ENCODE measurements at regions not wholly inside any gene's neighbourhood (a gene's known extent, or its start where the extent isn't known, plus 50 kb on each side); places are given as distances from the start of the nearest gene placed in this dataset.

DNA sequence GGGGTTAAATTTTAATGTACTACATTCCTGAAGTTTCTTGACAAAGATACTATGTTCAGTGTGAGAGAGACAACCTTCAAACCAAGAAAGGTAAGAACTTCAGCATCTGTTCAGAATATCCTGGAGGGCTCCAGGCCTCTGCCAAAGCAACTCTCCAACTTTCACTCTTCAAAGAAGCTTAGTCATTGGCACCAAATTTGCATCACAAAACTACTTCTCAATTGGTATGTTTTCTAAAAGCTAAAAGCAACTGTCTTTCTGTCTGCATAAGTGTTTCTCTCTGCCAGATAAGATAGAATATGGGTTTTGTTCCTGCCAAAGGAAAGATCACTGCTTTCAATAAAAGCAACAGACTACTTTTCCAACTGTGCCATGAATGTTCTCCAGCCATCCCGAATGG lies 187.4 kb downstream of the SUCLA2 start:
- H4K20me1 ChIP-seq (ENCODE audit: insufficient read depth, low read length, poor library complexity, severe bottlenecking): no peaks in the 10 kb centered on the region
- H2AFZ ChIP-seq (ENCODE audit: low read length): no peak overlapping the region
- TF ChIP-seq, protein P1, sequence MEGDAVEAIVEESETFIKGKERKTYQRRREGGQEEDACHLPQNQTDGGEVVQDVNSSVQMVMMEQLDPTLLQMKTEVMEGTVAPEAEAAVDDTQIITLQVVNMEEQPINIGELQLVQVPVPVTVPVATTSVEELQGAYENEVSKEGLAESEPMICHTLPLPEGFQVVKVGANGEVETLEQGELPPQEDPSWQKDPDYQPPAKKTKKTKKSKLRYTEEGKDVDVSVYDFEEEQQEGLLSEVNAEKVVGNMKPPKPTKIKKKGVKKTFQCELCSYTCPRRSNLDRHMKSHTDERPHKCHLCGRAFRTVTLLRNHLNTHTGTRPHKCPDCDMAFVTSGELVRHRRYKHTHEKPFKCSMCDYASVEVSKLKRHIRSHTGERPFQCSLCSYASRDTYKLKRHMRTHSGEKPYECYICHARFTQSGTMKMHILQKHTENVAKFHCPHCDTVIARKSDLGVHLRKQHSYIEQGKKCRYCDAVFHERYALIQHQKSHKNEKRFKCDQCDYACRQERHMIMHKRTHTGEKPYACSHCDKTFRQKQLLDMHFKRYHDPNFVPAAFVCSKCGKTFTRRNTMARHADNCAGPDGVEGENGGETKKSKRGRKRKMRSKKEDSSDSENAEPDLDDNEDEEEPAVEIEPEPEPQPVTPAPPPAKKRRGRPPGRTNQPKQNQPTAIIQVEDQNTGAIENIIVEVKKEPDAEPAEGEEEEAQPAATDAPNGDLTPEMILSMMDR (conservative IDR thresholded peaks at IDR 0.05; ENCODE audit: low read length): no peak
- H3K4me3 ChIP-seq (ENCODE audit: low read length, poor library complexity, severe bottlenecking): no peak overlapping the region
- H3K4me2 ChIP-seq (ENCODE audit: low read depth, low read length, poor library complexity, severe bottlenecking): no peak overlapping the region
- no peaks in the 10 kb centered on the region for H3K27me3 ChIP-seq (ENCODE audit: insufficient read depth, low read length, poor library complexity, severe bottlenecking)
- H3K79me2 ChIP-seq (ENCODE audit: insufficient read depth, low read length): no peaks in the 10 kb centered on the region
- no peaks in the 10 kb centered on the region for H3K9me2 ChIP-seq (replicated peaks; ENCODE audit: low read depth, low read length)
- H3K9me3 ChIP-seq (ENCODE audit: insufficient read depth, low read depth, low read length): no peaks in the 10 kb centered on the region
- no peaks in the 10 kb centered on the region for H3K36me3 ChIP-seq (ENCODE audit: insufficient read depth, low read length)
- H3K4me1 ChIP-seq (ENCODE audit: insufficient read depth, low read length, poor library complexity, severe bottlenecking): no peaks in the 10 kb centered on the region
- no peak overlapping the region for H3K9ac ChIP-seq (ENCODE audit: low read depth, low read length, poor library complexity, severe bottlenecking)
- no peaks in the 10 kb centered on the region for H3F3A ChIP-seq (ENCODE audit: low read depth)

DNA sequence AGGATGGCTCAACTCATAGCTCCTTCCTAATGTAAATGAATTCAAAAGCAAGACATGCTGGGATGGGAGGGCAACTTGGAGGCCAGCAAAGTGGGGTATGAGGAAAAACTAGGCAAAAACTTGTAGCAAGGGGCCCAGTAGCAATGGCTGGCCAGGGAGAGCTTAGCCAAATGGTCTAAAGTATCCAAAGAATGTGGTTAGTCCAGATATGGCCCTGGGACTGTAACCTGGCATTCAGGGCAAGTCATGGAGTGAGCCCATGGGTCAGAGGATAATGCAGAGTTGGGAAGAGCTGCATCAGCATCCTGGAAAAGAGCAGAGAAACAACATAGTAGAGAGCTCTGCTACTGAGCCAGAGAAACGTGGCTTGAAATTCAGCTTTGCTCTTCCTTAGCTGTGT lies 191.7 kb downstream of the SUCLA2 start:
- H3K27me3 ChIP-seq (ENCODE audit: insufficient read depth, low read length, poor library complexity, severe bottlenecking): no peaks in the 10 kb centered on the region
- no peak for TF ChIP-seq EZH2phosphoT487 (IDR thresholded peaks at IDR 0.05; ENCODE audit: borderline replicate concordance)
- TF ChIP-seq, protein P1 (conservative IDR thresholded peaks at IDR 0.05; ENCODE audit: low read length): no peak
- no peaks in the 10 kb centered on the region for H3K9me3 ChIP-seq (ENCODE audit: insufficient read depth, low read depth, low read length)
- no peak overlapping the region for H3K4me3 ChIP-seq (ENCODE audit: low read length, poor library complexity, severe bottlenecking)
- no peaks in the 10 kb centered on the region for H3K4me1 ChIP-seq (ENCODE audit: insufficient read depth, low read length, poor library complexity, severe bottlenecking)
- no peaks in the 10 kb centered on the region for H4K20me1 ChIP-seq (ENCODE audit: insufficient read depth, low read length, poor library complexity, severe bottlenecking)
- H2AFZ ChIP-seq (ENCODE audit: low read length): no peak overlapping the region
- H3K4me2 ChIP-seq (ENCODE audit: low read depth, low read length, poor library complexity, severe bottlenecking): no peak overlapping the region
- H3K36me3 ChIP-seq (ENCODE audit: insufficient read depth, low read length): no peaks in the 10 kb centered on the region
- H3F3A ChIP-seq (ENCODE audit: low read depth): no peaks in the 10 kb centered on the region
- no peak overlapping the region for H3K9ac ChIP-seq (ENCODE audit: low read depth, low read length, poor library complexity, severe bottlenecking)
- no peaks in the 10 kb centered on the region for H3K9me2 ChIP-seq (replicated peaks; ENCODE audit: low read depth, low read length)
- no peaks in the 10 kb centered on the region for H3K79me2 ChIP-seq (ENCODE audit: insufficient read depth, low read length)

DNA sequence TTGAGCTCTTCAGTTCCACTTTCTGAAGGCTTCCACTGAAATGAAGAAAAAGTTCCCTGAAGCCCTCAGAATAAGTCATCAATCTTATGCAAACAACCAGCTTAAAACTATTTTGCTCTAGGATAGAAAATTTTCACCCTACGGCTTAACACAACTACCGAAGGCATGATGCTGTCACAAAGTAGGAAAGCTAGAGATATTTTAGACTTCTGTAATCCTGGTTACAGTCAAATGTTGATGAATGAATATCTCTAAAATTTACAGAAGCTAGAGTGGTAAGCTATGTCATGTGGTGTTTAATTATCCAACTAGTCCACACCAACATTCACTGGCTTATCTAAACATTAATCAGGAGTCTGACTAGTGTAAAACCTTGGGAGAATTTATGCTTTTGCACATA lies 197.9 kb downstream of the SUCLA2 start:
- no peaks in the 10 kb centered on the region for H3K9me2 ChIP-seq (replicated peaks; ENCODE audit: low read depth, low read length)
- no peaks in the 10 kb centered on the region for H4K20me1 ChIP-seq (ENCODE audit: insufficient read depth, low read length, poor library complexity, severe bottlenecking)
- no peaks in the 10 kb centered on the region for H3F3A ChIP-seq (ENCODE audit: low read depth)
- H3K79me2 ChIP-seq (ENCODE audit: insufficient read depth, low read length): no peaks in the 10 kb centered on the region
- H3K4me2 ChIP-seq (ENCODE audit: low read depth, low read length, poor library complexity, severe bottlenecking): no peak overlapping the region
- no peak overlapping the region for H3K9ac ChIP-seq (ENCODE audit: low read depth, low read length, poor library complexity, severe bottlenecking)
- H3K27me3 ChIP-seq (ENCODE audit: insufficient read depth, low read length, poor library complexity, severe bottlenecking): no peaks in the 10 kb centered on the region
- no peaks in the 10 kb centered on the region for H3K9me3 ChIP-seq (ENCODE audit: insufficient read depth, low read depth, low read length)
- H3K4me3 ChIP-seq (ENCODE audit: low read length, poor library complexity, severe bottlenecking): no peak overlapping the region
- no peak for TF ChIP-seq EZH2phosphoT487 (IDR thresholded peaks at IDR 0.05; ENCODE audit: borderline replicate concordance)
- TF ChIP-seq, protein P1 (conservative IDR thresholded peaks at IDR 0.05; ENCODE audit: low read length): no peak
- H2AFZ ChIP-seq (ENCODE audit: low read length): no peak overlapping the region
- H3K36me3 ChIP-seq (ENCODE audit: insufficient read depth, low read length): no peaks in the 10 kb centered on the region
- no peaks in the 10 kb centered on the region for H3K4me1 ChIP-seq (ENCODE audit: insufficient read depth, low read length, poor library complexity, severe bottlenecking)

Data from Loucy (cell line).